ENCODE measurements at regions not wholly inside any gene's neighbourhood (a gene's known extent, or its start where the extent isn't known, plus 50 kb on each side); places are given as distances from the start of the nearest gene placed in this dataset.

DNA sequence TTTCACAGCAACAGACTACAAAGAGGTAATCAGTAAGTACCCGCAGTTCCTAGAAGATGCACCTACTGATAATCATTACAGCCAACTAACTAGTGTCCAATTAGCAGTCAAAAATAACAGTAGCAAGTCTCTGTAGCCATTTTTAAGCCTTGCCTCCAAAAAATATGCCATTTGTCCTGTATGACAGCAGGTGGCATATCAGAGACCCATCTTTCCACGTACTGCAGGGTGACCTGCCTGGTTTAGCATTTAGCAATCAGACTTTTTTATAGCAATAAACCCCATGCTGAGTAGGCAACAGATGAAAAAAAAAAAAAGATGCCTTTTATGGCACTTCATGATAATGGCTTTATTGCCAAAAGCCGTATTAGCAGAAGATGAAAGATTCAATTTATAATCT lies 155.3 kb upstream of the LSM14A start:
- WGBS (ENCODE audit: insufficient coverage, insufficient replicate concordance, low lambda C conversion rate, missing lambda C conversion rate) = 9% methylated on average over 3 of the region's 3 CpGs
- Histone ChIP-seq H3K4me2 (ENCODE audit: control insufficient read depth, insufficient read depth) (no peak overlapping the region), H3K27ac (ENCODE audit: control insufficient read depth, insufficient read depth) (no peak overlapping the region), H3K4me3 (no peak overlapping the region), H3K79me2 (ENCODE audit: control insufficient read depth, insufficient read depth, low read length) (no peaks in the 10 kb centered on the region), H4K20me1 (ENCODE audit: control insufficient read depth, insufficient read depth) (no peaks in the 10 kb centered on the region), H2AFZ (ENCODE audit: control insufficient read depth, low read depth, low read length) (no peak overlapping the region), H3K27me3 (replicated peaks in 1 of 2; ENCODE audit: control insufficient read depth in 2 of 2, insufficient read depth in 2 of 2, low read length in 1 of 2) (no peaks in the 10 kb centered on the region), H3K36me3 (ENCODE audit: control insufficient read depth in 2 of 2, insufficient read depth in 2 of 2, low read length in 1 of 2) (no peaks in the 10 kb centered on the region), H3K4me1 (ENCODE audit: control insufficient read depth, insufficient read depth, low read length) (no peaks in the 10 kb centered on the region), H3K9me3 (replicated peaks; ENCODE audit: control insufficient read depth, insufficient read depth, low read length) (no peaks in the 10 kb centered on the region), H3K9ac (ENCODE audit: control insufficient read depth, insufficient read depth, low read length) (no peak overlapping the region)
- FAIRE-seq (no peak), DNase-seq (ENCODE audit: low read depth, low spot score) (no peak), ATAC-seq (no peak)
- in situ Hi-C loops (cut with MboI) (no loop called here), intact Hi-C loops (cut with micrococcal nuclease; ENCODE audit: unreplicated experiment) (no loop called here)
- no peak for TF ChIP-seq TCF7 (IDR thresholded peaks at IDR 0.05; ENCODE audit: borderline replicate concordance)
- TF ChIP-seq GABPA (IDR thresholded peaks at IDR 0.05; ENCODE audit: low read depth) = no peak
- no peak for TF ChIP-seq SUZ12 (IDR thresholded peaks at IDR 0.05; ENCODE audit: unreplicated experiment)
- TF ChIP-seq, protein P1, sequence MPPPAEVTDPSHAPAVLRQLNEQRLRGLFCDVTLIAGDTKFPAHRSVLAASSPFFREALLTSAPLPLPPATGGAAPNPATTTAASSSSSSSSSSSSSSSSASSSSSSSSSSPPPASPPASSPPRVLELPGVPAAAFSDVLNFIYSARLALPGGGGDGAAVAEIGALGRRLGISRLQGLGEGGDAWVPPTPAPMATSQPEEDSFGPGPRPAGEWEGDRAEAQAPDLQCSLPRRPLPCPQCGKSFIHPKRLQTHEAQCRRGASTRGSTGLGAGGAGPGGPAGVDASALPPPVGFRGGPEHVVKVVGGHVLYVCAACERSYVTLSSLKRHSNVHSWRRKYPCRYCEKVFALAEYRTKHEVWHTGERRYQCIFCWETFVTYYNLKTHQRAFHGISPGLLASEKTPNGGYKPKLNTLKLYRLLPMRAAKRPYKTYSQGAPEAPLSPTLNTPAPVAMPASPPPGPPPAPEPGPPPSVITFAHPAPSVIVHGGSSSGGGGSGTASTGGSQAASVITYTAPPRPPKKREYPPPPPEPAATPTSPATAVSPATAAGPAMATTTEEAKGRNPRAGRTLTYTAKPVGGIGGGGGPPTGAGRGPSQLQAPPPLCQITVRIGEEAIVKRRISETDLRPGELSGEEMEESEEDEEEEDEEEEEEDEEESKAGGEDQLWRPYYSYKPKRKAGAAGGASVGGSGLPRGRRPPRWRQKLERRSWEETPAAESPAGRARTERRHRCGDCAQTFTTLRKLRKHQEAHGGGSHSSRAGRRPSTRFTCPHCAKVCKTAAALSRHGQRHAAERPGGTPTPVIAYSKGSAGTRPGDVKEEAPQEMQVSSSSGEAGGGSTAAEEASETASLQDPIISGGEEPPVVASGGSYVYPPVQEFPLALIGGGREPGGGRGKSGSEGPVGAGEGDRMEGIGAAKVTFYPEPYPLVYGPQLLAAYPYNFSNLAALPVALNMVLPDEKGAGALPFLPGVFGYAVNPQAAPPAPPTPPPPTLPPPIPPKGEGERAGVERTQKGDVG (CRISPR knock-in tag; IDR thresholded peaks at IDR 0.05) = no peak
- no peak for TF ChIP-seq JUNB (IDR thresholded peaks at IDR 0.05)
- TF ChIP-seq HCFC1 (IDR thresholded peaks at IDR 0.05; ENCODE audit: low read length) = no peak
- no peak for TF ChIP-seq POLR2AphosphoS2 (IDR thresholded peaks at IDR 0.05; ENCODE audit: low read depth, low read length)
- TF ChIP-seq, protein P2, sequence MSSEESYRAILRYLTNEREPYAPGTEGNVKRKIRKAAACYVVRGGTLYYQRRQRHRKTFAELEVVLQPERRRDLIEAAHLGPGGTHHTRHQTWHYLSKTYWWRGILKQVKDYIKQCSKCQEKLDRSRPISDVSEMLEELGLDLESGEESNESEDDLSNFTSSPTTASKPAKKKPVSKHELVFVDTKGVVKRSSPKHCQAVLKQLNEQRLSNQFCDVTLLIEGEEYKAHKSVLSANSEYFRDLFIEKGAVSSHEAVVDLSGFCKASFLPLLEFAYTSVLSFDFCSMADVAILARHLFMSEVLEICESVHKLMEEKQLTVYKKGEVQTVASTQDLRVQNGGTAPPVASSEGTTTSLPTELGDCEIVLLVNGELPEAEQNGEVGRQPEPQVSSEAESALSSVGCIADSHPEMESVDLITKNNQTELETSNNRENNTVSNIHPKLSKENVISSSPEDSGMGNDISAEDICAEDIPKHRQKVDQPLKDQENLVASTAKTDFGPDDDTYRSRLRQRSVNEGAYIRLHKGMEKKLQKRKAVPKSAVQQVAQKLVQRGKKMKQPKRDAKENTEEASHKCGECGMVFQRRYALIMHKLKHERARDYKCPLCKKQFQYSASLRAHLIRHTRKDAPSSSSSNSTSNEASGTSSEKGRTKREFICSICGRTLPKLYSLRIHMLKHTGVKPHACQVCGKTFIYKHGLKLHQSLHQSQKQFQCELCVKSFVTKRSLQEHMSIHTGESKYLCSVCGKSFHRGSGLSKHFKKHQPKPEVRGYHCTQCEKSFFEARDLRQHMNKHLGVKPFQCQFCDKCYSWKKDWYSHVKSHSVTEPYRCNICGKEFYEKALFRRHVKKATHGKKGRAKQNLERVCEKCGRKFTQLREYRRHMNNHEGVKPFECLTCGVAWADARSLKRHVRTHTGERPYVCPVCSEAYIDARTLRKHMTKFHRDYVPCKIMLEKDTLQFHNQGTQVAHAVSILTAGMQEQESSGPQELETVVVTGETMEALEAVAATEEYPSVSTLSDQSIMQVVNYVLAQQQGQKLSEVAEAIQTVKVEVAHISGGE (CRISPR knock-in tag; IDR thresholded peaks at IDR 0.05) = no peak
- TF ChIP-seq FOXM1 (IDR thresholded peaks at IDR 0.05; ENCODE audit: low read depth, low read length) = no peak
- no peak for TF ChIP-seq PML (IDR thresholded peaks at IDR 0.05; ENCODE audit: low read length)
- no peak for TF ChIP-seq LARP7 (IDR thresholded peaks at IDR 0.05)
- no peak for TF ChIP-seq BCL11A (IDR thresholded peaks at IDR 0.05; ENCODE audit: low read depth, low read length)
- TF ChIP-seq ELK1 (IDR thresholded peaks at IDR 0.05; ENCODE audit: low read depth, low read length) = no peak
- TF ChIP-seq CHD4 (IDR thresholded peaks at IDR 0.05) = no peak
- TF ChIP-seq ZNF384 (IDR thresholded peaks at IDR 0.05; ENCODE audit: borderline replicate concordance, low read depth, low read length) = no peak
- TF ChIP-seq NFXL1 (IDR thresholded peaks at IDR 0.05; ENCODE audit: borderline replicate concordance) = no peak
- no peak for TF ChIP-seq PAX8 (IDR thresholded peaks at IDR 0.05)
- BruUV-seq (replicated peaks) = no TSS peak
- CTCF ChIA-PET = no interaction called here
- RAD21 ChIA-PET (ENCODE audit: unreplicated experiment) = no interaction called here
- SMC1A ChIA-PET (ENCODE audit: uncharacterized antibody, unreplicated experiment) = no interaction called here
- POLR2A ChIA-PET = no interaction called here

Measured in GM12878 (cell line).